ENCODE measurements at regions not wholly inside any gene's neighbourhood (a gene's known extent, or its start where the extent isn't known, plus 50 kb on each side); places are given as distances from the start of the nearest gene placed in this dataset.

- DNase-seq (ENCODE audit: low read depth, low spot score) (no peak), ATAC-seq (no peak)
- Histone ChIP-seq H3K4me3 (ENCODE audit: low read depth in 2 of 2, low read length in 2 of 2) (no peak overlapping the region), H3K9me3 (ENCODE audit: control insufficient read depth, insufficient read depth, low read depth, low read length) (no peaks in the 10 kb centered on the region), H3K4me1 (ENCODE audit: control insufficient read depth, insufficient read depth, low read length) (no peaks in the 10 kb centered on the region), H3K27me3 (ENCODE audit: control insufficient read depth, insufficient read depth, low read length) (no peaks in the 10 kb centered on the region), H3K27ac (ENCODE audit: low read length) (no peak overlapping the region), H3K36me3 (ENCODE audit: control insufficient read depth, insufficient read depth, low read length) (no peaks in the 10 kb centered on the region)
- POLR2A ChIA-PET: no interaction called here
- no peak for TF ChIP-seq POLR2AphosphoS5 (IDR thresholded peaks at IDR 0.05; ENCODE audit: low read depth, low read length)
- no peak for TF ChIP-seq TCF7L2 (IDR thresholded peaks at IDR 0.05; ENCODE audit: low read depth, low read length)
- TF ChIP-seq SIN3A (IDR thresholded peaks at IDR 0.05; ENCODE audit: borderline replicate concordance, insufficient read depth, low read depth, low read length): no peak
- no peak for TF ChIP-seq CTCF (IDR thresholded peaks at IDR 0.05)
- TF ChIP-seq, protein P1, sequence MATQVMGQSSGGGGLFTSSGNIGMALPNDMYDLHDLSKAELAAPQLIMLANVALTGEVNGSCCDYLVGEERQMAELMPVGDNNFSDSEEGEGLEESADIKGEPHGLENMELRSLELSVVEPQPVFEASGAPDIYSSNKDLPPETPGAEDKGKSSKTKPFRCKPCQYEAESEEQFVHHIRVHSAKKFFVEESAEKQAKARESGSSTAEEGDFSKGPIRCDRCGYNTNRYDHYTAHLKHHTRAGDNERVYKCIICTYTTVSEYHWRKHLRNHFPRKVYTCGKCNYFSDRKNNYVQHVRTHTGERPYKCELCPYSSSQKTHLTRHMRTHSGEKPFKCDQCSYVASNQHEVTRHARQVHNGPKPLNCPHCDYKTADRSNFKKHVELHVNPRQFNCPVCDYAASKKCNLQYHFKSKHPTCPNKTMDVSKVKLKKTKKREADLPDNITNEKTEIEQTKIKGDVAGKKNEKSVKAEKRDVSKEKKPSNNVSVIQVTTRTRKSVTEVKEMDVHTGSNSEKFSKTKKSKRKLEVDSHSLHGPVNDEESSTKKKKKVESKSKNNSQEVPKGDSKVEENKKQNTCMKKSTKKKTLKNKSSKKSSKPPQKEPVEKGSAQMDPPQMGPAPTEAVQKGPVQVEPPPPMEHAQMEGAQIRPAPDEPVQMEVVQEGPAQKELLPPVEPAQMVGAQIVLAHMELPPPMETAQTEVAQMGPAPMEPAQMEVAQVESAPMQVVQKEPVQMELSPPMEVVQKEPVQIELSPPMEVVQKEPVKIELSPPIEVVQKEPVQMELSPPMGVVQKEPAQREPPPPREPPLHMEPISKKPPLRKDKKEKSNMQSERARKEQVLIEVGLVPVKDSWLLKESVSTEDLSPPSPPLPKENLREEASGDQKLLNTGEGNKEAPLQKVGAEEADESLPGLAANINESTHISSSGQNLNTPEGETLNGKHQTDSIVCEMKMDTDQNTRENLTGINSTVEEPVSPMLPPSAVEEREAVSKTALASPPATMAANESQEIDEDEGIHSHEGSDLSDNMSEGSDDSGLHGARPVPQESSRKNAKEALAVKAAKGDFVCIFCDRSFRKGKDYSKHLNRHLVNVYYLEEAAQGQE (IDR thresholded peaks at IDR 0.05; ENCODE audit: insufficient read depth in 1 of 2, low read depth in 2 of 2, low read length in 1 of 2): no peak
- in situ Hi-C loops (cut with HindIII; ENCODE audit: low pct_unique_long_range_greater_than_20kb, low sequenced_read_pairs) (no loop called here), intact Hi-C loops (cut with micrococcal nuclease; ENCODE audit: unreplicated experiment) (no loop called here)
- CTCF ChIA-PET: no interaction called here
- no TSS peak for BruUV-seq (replicated peaks)
These were observed 273.0 kb upstream of the SMC2 start for GRCh38 chr9:103821115-103821514.

GRCh38 chr9:103837940-103838339 lies 256.2 kb upstream of the SMC2 start:
- BruUV-seq (replicated peaks): no TSS peak
- Histone ChIP-seq H3K9me3 (ENCODE audit: control insufficient read depth, insufficient read depth, low read depth, low read length) (no peaks in the 10 kb centered on the region), H3K27me3 (ENCODE audit: control insufficient read depth, insufficient read depth, low read length) (no peaks in the 10 kb centered on the region), H3K4me1 (ENCODE audit: control insufficient read depth, insufficient read depth, low read length) (no peaks in the 10 kb centered on the region), H3K4me3 (ENCODE audit: low read depth in 2 of 2, low read length in 2 of 2) (no peak overlapping the region), H3K27ac (ENCODE audit: low read length) (no peak overlapping the region), H3K36me3 (ENCODE audit: control insufficient read depth, insufficient read depth, low read length) (no peaks in the 10 kb centered on the region)
- CTCF ChIA-PET: no interaction called here
- TF ChIP-seq TCF7L2 (IDR thresholded peaks at IDR 0.05; ENCODE audit: low read depth, low read length): no peak
- TF ChIP-seq, protein P1 (IDR thresholded peaks at IDR 0.05; ENCODE audit: insufficient read depth in 1 of 2, low read depth in 2 of 2, low read length in 1 of 2): no peak
- TF ChIP-seq POLR2AphosphoS5 (IDR thresholded peaks at IDR 0.05; ENCODE audit: low read depth, low read length): no peak
- no peak for TF ChIP-seq CTCF (IDR thresholded peaks at IDR 0.05)
- TF ChIP-seq SIN3A (IDR thresholded peaks at IDR 0.05; ENCODE audit: borderline replicate concordance, insufficient read depth, low read depth, low read length): no peak
- intact Hi-C loops (cut with micrococcal nuclease; ENCODE audit: unreplicated experiment) (no loop called here), in situ Hi-C loops (cut with HindIII; ENCODE audit: low pct_unique_long_range_greater_than_20kb, low sequenced_read_pairs) (no loop called here)
- DNase-seq (ENCODE audit: low read depth, low spot score): no peak
- ATAC-seq: no peak
- POLR2A ChIA-PET: no interaction called here
